HepG2 (cell line): ENCODE measurements at regions not wholly inside any gene's neighbourhood (a gene's known extent, or its start where the extent isn't known, plus 50 kb on each side); places are given as distances from the start of the nearest gene placed in this dataset.

Experiments
- MXI1 ChIP-seq: IDR thresholded peaks from 3 replicates; pipeline ENCODE4 v1.6.1; 2012; ENCODE audit warnings: low read depth, low read length, inconsistent platforms, borderline replicate concordance
- TF ChIP-seq, protein P1 (sequence below): sonication (generic); formaldehyde crosslinking; IDR thresholded peaks from 2 replicates; pipeline ENCODE4 v1.4.0; 2020; ENCODE audit warnings: missing genetic modification reagents, borderline replicate concordance

DNA sequence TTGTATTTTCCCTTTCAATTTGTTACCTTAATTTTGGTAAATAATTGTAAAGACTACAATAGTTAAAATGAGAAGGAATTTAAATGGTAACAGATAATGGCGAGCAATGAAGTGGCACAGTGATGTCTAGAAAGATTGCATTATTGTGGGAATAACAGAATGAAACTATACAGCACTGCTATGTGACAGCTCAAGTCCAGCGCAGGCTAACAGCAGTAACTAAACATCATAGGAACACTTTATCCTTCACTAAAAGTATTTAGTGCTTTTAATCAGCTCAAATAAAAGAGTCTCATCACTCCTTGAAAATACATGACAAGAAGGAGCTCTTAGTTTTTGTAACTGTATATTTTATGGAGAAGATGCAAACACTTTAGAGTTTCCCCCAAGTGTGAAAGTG, 190.8 kb downstream of the TENT5A start:
- no peak for TF ChIP-seq MXI1
- TF ChIP-seq, protein P1, sequence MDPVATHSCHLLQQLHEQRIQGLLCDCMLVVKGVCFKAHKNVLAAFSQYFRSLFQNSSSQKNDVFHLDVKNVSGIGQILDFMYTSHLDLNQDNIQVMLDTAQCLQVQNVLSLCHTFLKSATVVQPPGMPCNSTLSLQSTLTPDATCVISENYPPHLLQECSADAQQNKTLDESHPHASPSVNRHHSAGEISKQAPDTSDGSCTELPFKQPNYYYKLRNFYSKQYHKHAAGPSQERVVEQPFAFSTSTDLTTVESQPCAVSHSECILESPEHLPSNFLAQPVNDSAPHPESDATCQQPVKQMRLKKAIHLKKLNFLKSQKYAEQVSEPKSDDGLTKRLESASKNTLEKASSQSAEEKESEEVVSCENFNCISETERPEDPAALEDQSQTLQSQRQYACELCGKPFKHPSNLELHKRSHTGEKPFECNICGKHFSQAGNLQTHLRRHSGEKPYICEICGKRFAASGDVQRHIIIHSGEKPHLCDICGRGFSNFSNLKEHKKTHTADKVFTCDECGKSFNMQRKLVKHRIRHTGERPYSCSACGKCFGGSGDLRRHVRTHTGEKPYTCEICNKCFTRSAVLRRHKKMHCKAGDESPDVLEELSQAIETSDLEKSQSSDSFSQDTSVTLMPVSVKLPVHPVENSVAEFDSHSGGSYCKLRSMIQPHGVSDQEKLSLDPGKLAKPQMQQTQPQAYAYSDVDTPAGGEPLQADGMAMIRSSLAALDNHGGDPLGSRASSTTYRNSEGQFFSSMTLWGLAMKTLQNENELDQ (CRISPR knock-in tag): no peak
